Suprapubic skin (tissue), 4 donors: ENCODE measurements at regions not wholly inside any gene's neighbourhood (a gene's known extent, or its start where the extent isn't known, plus 50 kb on each side); places are given as distances from the start of the nearest gene placed in this dataset.
"Not testable (repeated sequence)": the region's sequence is repeated elsewhere in the genome, so short reads cannot be mapped to it uniquely, and the experiment has no call there.

Source experiments
- DNase-seq, 2 donors: peaks; one replicate each; pipeline ENCODE4 v3.0.0-alpha.2; 2019; ENCODE audit warnings: low spot score in 2 of 2
- H3K27ac ChIP-seq: fragments of 200-600 bp; sonication (generic); one replicate; pipeline ENCODE4 v1.5.1; 2019
- H3K27me3 ChIP-seq: fragments of 200-600 bp; sonication (generic); one replicate; pipeline ENCODE4 v1.5.1; 2019
- H3K36me3 ChIP-seq: fragments of 200-600 bp; sonication (generic); one replicate; pipeline ENCODE4 v1.5.1; 2019
- H3K4me1 ChIP-seq: fragments of 200-600 bp; sonication (generic); one replicate; pipeline ENCODE4 v1.5.1; 2019
- H3K4me3 ChIP-seq: fragments of 200-600 bp; sonication (generic); one replicate; pipeline ENCODE4 v1.5.1; 2019; ENCODE audit warnings: mild to moderate bottlenecking
- H3K9me3 ChIP-seq: fragments of 200-600 bp; sonication (generic); one replicate; pipeline ENCODE4 v1.5.1; 2019
- EP300 ChIP-seq: sonication (generic); formaldehyde crosslinking; IDR thresholded peaks from one replicate; pipeline ENCODE4 v1.6.1; 2017; ENCODE audit warnings: antibody characterized with exemption
- POLR2A ChIP-seq, 2 donors: fragments of 450-650 bp; IDR thresholded peaks; one replicate each; pipeline ENCODE4 v1.6.1; 2017; ENCODE audit warnings: antibody characterized with exemption in 2 of 2, mild to moderate bottlenecking in 2 of 2, moderate library complexity in 2 of 2
- POLR2AphosphoS5 ChIP-seq, 3 donors: sonication (generic); formaldehyde crosslinking; IDR thresholded peaks; one replicate each; pipeline ENCODE4 v1.6.1; 2017; ENCODE audit warnings: antibody characterized with exemption in 3 of 3
- WGBS: methylation state at CpG from one replicate; pipeline ENCODE4 v1.1.5; 2018; 5-methylcytosine and 5-hydroxymethylcytosine counted together
- TF ChIP-seq, protein P1 (sequence below), 2 donors: fragments of 200-600 bp in 1 of 2; fragments of 450-650 bp in 1 of 2; sonication (generic) in 1 of 2; IDR thresholded peaks; one replicate each; pipeline ENCODE4 v1.5.1; 2016 to 2019; ENCODE audit warnings: antibody characterized with exemption in 2 of 2, mild to moderate bottlenecking in 1 of 2, moderate library complexity in 1 of 2

DNA sequence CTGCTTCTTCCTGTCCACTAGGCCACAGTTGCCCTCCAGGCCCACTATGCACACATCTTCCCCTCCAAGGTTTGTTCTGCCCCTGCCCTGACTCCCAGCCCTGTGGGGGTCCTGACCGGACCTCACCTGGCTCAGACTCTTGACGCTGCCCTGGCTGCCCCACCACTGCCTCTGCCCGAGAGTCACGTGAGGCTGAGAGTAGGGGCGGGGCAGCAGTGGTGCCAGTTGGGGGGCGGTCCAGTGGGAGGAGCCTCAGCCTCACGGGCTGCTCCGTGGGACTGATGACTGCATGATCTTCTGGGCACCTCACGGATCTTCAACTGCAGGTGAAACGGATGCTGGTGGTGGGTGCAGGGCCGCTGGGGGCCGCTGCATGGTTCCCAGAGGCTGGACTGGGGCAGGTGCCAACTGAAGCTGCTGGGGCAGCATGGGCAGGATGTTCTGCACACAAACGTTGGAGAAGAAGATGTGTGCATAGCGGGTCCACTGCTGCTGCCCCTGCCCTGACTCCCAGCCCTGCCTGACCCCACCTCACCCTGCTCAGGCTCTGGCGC is 77.6 kb downstream of the HHIPL2 start:
- H3K36me3 ChIP-seq, H3K4me3 ChIP-seq, H3K9me3 ChIP-seq, H3K27ac ChIP-seq, H3K27me3 ChIP-seq, DNase-seq, H3K4me1 ChIP-seq: not testable (repeated sequence)
- 67% methylated on average over 2 of the region's 15 CpGs for WGBS

DNA sequence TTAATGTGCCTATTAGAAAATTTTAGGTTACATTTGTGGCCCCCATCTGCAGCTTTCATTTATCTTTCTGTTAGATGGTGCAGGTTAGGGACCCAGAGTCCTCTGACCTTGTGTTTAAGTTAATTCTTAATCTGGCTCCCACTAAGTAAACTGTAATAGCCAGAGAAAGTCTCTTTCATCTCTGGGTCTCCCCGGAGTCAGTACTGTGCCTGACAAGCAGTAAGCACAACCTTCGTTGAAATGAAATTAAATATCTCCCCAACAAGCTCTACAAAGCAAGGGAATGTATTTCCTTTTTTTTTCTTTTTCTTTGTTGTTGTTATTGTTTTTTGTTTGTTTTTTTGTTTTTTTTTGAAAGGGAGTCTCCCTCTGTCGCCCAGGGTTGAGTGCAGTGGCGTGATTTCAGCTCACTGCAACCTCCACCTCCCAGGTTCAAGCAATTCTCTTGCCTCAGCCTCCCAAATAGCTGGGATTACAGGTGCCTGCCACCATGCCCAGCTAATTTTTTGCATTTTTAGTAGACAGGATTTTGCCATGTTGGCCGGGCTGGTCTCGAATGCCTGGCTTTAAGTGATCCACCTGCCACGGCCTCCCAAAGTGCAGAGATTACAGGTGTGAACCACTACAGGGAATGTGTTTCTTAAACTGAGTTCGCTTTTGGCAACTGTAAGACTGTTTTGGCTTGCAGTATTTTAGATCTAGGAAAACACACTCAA is 81.6 kb downstream of the HHIPL2 start:
- TF ChIP-seq EP300: no peak
- TF ChIP-seq POLR2AphosphoS5 (IDR thresholded peaks at IDR 0.05): no peak
- H3K4me3 ChIP-seq: peak overlapping the region; percentile 46
- H3K4me1 ChIP-seq: peaks cover 8% of the 10 kb centered on the region
- WGBS: 90% methylated on average over 8 of the region's 8 CpGs
- no peaks in the 10 kb centered on the region for H3K27me3 ChIP-seq
- H3K27ac ChIP-seq: peak overlapping the region; percentile 74
- H3K36me3 ChIP-seq: no peaks in the 10 kb centered on the region
- no peaks in the 10 kb centered on the region for H3K9me3 ChIP-seq
- no peak for DNase-seq

DNA sequence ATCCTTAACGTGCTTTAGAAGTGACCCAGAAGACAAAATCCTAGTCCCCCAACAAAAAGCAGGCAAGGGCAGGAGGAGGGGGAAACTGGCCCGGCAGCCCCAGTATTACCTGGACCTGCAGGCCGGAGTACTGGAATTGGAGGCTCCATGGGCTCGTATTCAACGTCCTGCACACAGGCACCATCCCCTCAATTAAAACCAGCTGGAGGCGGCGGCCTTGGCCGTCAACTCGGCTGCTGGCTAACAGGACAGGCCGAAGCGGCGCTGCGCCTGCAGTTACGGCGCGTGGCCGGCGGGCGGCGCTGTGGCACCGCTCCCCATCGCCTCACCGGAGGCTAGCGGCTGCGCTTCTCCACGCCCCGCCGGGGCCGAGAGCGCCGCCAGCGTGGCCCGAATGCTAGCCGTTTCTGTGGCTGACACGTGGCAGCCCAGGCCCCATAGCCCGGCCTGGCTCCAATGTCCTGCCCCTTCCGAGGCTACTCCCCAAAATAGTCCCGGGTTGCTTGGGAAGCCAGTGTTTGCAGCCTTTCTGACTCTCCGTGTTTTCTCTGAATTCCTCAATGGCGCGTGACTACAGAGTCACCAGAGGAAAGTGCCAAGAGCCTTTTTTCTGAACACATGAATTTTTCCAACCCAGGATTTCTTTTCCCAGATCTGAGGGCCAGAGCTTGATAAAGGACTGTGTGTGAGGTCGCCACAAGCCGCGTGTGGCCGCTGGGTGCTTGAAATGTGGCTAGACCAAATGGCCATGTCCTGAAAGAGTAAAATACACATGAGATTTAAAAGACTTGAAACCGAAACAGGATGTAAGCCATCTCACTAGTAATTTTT is 82.5 kb downstream of the HHIPL2 start:
- DNase-seq: peak; percentile 91 to 93

DNA sequence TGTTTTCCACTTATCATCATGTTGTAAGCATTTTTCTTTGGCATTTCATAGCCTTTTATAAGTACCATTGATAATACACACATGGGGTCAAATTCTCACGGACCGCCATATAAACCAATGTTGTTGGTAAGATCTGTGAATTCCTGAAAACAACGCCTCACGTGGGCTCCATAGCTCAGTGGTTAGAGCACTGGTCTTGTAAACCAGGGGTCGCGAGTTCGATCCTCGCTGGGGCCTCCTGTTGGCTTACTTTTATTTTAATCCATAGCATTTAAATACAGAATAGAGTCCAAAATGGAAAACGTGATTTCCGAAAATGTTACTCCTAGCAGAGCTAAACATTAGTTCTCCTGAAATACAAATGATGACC is 83.1 kb downstream of the HHIPL2 start:
- no peak for DNase-seq
- Histone ChIP-seq H3K27ac (peak overlapping the region; percentile 74), H3K36me3 (no peaks in the 10 kb centered on the region), H3K4me3 (peak overlapping the region; percentile 46), H3K4me1 (peaks cover 8% of the 10 kb centered on the region), H3K9me3 (no peaks in the 10 kb centered on the region), H3K27me3 (no peaks in the 10 kb centered on the region)
- TF ChIP-seq POLR2A (IDR thresholded peaks at IDR 0.05): no peak
- TF ChIP-seq POLR2AphosphoS5 (IDR thresholded peaks at IDR 0.05): no peak
- no peak for TF ChIP-seq EP300
- TF ChIP-seq, protein P1, sequence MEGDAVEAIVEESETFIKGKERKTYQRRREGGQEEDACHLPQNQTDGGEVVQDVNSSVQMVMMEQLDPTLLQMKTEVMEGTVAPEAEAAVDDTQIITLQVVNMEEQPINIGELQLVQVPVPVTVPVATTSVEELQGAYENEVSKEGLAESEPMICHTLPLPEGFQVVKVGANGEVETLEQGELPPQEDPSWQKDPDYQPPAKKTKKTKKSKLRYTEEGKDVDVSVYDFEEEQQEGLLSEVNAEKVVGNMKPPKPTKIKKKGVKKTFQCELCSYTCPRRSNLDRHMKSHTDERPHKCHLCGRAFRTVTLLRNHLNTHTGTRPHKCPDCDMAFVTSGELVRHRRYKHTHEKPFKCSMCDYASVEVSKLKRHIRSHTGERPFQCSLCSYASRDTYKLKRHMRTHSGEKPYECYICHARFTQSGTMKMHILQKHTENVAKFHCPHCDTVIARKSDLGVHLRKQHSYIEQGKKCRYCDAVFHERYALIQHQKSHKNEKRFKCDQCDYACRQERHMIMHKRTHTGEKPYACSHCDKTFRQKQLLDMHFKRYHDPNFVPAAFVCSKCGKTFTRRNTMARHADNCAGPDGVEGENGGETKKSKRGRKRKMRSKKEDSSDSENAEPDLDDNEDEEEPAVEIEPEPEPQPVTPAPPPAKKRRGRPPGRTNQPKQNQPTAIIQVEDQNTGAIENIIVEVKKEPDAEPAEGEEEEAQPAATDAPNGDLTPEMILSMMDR (IDR thresholded peaks at IDR 0.05): no peak
- WGBS: 22% methylated on average over 10 of the region's 10 CpGs

More for the DNA sequence above, 82.5 kb downstream of the HHIPL2 start:
- H3K27ac ChIP-seq: peak overlapping the region; percentile 74
- H3K4me3 ChIP-seq: peak overlapping the region; percentile 46
- no peaks in the 10 kb centered on the region for H3K36me3 ChIP-seq
- 5% methylated on average over 15 of the region's 46 CpGs for WGBS
- TF ChIP-seq POLR2AphosphoS5 (IDR thresholded peaks at IDR 0.05) (peak in 1 of 3 donors; percentile 48), POLR2A (IDR thresholded peaks at IDR 0.05) (peak in 1 of 2 donors; percentile 11), EP300 (no peak)
- TF ChIP-seq, protein P1 (IDR thresholded peaks at IDR 0.05): peak; percentile 99 to 100
- H3K27me3 ChIP-seq: no peaks in the 10 kb centered on the region
- no peaks in the 10 kb centered on the region for H3K9me3 ChIP-seq
- peaks cover 8% of the 10 kb centered on the region for H3K4me1 ChIP-seq

DNA sequence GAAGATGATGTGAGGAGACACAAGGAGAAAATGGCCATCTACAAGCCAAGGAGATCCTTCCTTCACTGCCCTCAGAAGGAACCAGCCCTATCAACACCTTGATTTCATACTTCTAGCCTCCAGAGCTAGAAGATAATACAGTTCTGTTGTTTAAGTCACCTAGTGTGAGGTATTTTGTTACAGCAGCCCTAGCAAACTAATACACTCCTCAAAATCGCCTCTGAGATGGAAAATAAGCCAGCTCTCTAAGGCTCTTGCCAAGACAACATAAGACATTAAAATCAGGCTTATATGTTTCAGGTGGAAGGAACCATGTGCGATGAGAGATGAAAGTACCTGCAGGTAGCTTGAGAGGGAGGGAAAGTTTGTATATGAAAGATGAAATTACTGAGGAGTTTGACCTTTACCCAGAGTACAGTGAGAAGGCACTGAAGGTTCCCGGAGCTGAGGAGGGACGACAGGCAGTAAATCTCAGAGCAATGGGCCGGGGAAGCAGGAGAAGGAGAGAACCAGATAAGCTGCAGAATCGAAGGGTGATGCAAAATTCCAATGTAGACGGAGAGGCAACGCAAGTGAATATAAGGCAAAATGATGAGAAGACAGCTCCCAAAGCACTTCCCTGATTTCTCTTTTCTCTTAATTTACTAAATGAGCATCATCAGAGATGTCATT is 84.7 kb downstream of the HHIPL2 start:
- Histone ChIP-seq H3K4me3 (no peak overlapping the region), H3K27ac (no peak overlapping the region), H3K4me1 (peaks cover 8% of the 10 kb centered on the region), H3K27me3 (no peaks in the 10 kb centered on the region), H3K9me3 (peaks cover 5% of the 10 kb centered on the region), H3K36me3 (no peaks in the 10 kb centered on the region)
- WGBS: 83% methylated on average over 8 of the region's 8 CpGs
- TF ChIP-seq EP300 (no peak), POLR2A (IDR thresholded peaks at IDR 0.05) (no peak), POLR2AphosphoS5 (IDR thresholded peaks at IDR 0.05) (no peak)
- TF ChIP-seq, protein P1 (IDR thresholded peaks at IDR 0.05): no peak
- DNase-seq: no peak

DNA sequence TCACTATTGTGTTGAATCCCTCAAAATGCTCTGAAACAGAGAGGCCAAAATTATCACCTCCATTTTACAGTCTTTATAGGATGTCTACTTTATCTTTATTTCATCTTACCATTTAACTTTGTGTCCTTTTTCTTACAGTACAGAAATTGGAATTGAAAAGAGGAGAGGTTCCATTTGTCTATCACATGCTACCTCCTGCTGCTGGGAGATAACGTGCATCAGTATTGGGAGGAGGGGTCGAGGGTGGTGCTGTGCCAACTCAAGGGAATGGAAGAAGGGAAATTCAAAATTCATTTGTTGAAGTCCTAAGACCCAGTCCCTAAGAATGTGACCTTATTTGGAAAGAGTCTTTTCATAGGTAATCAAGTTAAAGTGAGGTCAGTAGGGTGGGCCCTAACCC is 85.3 kb downstream of the HHIPL2 start:
- no peaks in the 10 kb centered on the region for H3K36me3 ChIP-seq
- no peak for DNase-seq
- H3K9me3 ChIP-seq: peaks cover 5% of the 10 kb centered on the region
- no peaks in the 10 kb centered on the region for H3K27me3 ChIP-seq
- TF ChIP-seq, protein P1 (IDR thresholded peaks at IDR 0.05): no peak
- TF ChIP-seq POLR2AphosphoS5 (IDR thresholded peaks at IDR 0.05) (no peak), EP300 (no peak), POLR2A (IDR thresholded peaks at IDR 0.05) (no peak)
- WGBS: 83% methylated on average over 2 of the region's 2 CpGs
- peaks cover 8% of the 10 kb centered on the region for H3K4me1 ChIP-seq
- H3K4me3 ChIP-seq: no peak overlapping the region
- H3K27ac ChIP-seq: no peak overlapping the region
